Activated CD4-positive, alpha-beta T cell treated with anti-CD3 and anti-CD28 coated beads for 36 hours (primary cell): ENCODE measurements at regions not wholly inside any gene's neighbourhood (a gene's known extent, or its start where the extent isn't known, plus 50 kb on each side); places are given as distances from the start of the nearest gene placed in this dataset.
A peak's percentile ranks its signal among the peaks of the same experiment; 100 is the strongest.

Source experiments
- ATAC-seq: fragments of 200-7000 bp; cut with Tn5 transposase; one replicate; pipeline ENCODE4 v1.10.0; 2021; ENCODE audit warnings: mild to moderate bottlenecking, moderate library complexity
- CTCF ChIA-PET: fragments of 350-600 bp; sonication (Branson Sonifier 250); formaldehyde crosslinking; loops from one replicate; lab custom pipeline; 2021; ENCODE audit warnings: antibody characterized with exemption; lab: Charles Lee
- POLR2A ChIA-PET: fragments of 350-600 bp; sonication (Branson Sonifier 250); formaldehyde crosslinking; loops from one replicate; lab custom pipeline; 2021; ENCODE audit warnings: antibody characterized with exemption, inconsistent platforms; lab: Charles Lee
- DNase-seq: peaks from one replicate; pipeline ENCODE4 v3.0.0-alpha.2; 2020
- H3K27ac Mint-ChIP-seq: one replicate; pipeline ENCODE4 v1.8.0; 2021; ENCODE audit warnings: mixed read lengths
- H3K27me3 Mint-ChIP-seq: one replicate; pipeline ENCODE4 v1.8.0; 2021; ENCODE audit warnings: mixed read lengths
- H3K36me3 Mint-ChIP-seq: one replicate; pipeline ENCODE4 v1.8.0; 2021; ENCODE audit warnings: low read depth, mixed read lengths
- H3K4me1 Mint-ChIP-seq: one replicate; pipeline ENCODE4 v1.8.0; 2021; ENCODE audit warnings: mixed read lengths
- H3K4me3 Mint-ChIP-seq: one replicate; pipeline ENCODE4 v1.8.0; 2021; ENCODE audit warnings: mild to moderate bottlenecking, moderate library complexity, mixed read lengths
- H3K9me3 Mint-ChIP-seq: one replicate; pipeline ENCODE4 v1.8.0; 2021; ENCODE audit warnings: low read depth, mixed read lengths
- intact Hi-C, 2 experiments: fragments of 100-400 bp; cut with DNase I in 1 of 2; cut with micrococcal nuclease in 1 of 2; formaldehyde crosslinking; loops; one replicate each; pipeline versions ENCODE4 v1.14.2 to v1.15.1; 2022 to 2024; cut with DNase I, micrococcal nuclease

DNA sequence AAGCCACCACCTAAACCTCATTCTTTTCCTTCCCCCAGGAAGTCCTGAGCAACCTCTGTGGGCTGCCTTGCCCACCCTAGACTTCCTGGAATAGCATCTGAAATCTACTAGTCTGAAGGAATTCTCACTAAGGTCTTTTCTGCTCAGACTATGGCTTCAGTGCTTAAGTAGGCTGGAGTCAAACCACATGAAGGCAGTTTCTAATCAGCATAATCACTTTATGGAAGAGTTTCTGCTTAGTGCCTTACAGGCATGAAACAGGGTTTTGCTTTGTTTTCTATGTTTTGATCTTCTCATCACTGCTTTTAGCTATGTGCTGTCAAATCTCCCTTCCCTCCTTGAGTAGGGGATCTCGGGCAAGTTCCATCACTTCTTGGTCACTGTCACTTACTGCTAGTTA lies 117.7 kb downstream of the WT1 start:
- H3K27ac Mint-ChIP-seq = no peak overlapping the region
- intact Hi-C loops = no loop called here
- DNase-seq (no peak), ATAC-seq (peak; percentile 24)
- peaks cover 11% of the 10 kb centered on the region for H3K27me3 Mint-ChIP-seq
- ChIA-PET CTCF (no interaction called here), POLR2A (no interaction called here)
- no peaks in the 10 kb centered on the region for H3K9me3 Mint-ChIP-seq
- peaks cover 9% of the 10 kb centered on the region for H3K4me1 Mint-ChIP-seq
- no peak overlapping the region for H3K4me3 Mint-ChIP-seq
- H3K36me3 Mint-ChIP-seq = no peaks in the 10 kb centered on the region

DNA sequence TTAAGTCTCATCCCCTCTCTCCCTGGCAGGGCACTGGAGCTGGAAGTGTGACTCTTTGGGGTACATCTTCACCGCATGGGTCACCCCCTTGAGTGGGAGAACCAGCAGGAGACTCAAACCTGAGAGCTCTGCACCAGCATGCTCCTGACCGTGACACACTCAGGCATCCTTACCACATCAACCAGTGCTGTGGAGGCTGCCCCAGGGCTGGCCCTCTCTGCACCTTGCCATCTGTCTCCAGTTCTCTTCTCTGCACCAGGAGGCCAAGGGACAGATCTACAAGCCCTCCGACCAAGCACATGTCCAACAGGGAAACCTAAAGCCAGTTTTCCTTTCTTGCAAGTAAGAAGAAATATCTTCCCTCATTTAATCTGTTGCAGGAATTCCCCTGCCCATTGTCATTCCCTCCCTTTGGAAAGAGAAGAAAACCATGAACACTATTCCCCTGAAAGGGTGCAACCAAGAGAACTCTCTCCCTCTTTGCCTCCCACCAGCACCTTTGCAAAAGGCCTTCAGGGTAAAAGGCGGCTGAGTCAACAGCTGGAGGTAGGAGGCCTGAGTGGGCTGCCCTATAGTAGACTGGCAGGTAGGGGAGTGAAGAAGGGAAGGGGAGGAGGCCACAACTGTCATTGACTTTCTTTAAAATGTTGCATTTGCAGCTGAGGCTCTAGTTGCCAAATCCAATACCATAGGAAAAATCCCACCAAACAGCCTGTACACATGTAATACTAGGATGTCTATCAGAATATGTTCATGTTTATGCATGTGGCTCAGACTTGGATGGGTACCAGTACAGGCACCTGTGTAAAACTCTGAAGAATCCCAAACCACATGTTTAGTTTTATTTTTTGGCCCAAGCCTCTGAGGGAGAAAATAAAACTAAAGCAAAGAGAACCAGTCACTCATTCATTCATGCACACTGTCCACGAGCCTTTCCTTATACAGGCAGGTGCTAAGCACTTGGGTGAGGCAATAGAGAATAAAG lies 117.0 kb downstream of the WT1 start:
- H3K27ac Mint-ChIP-seq = no peak overlapping the region
- ChIA-PET POLR2A (no interaction called here), CTCF (no interaction called here)
- H3K27me3 Mint-ChIP-seq = peaks cover 11% of the 10 kb centered on the region
- intact Hi-C loops = no loop called here
- no peaks in the 10 kb centered on the region for H3K9me3 Mint-ChIP-seq
- ATAC-seq = no peak
- H3K36me3 Mint-ChIP-seq = no peaks in the 10 kb centered on the region
- no peak overlapping the region for H3K4me3 Mint-ChIP-seq
- H3K4me1 Mint-ChIP-seq = peaks cover 6% of the 10 kb centered on the region
- no peak for DNase-seq

DNA sequence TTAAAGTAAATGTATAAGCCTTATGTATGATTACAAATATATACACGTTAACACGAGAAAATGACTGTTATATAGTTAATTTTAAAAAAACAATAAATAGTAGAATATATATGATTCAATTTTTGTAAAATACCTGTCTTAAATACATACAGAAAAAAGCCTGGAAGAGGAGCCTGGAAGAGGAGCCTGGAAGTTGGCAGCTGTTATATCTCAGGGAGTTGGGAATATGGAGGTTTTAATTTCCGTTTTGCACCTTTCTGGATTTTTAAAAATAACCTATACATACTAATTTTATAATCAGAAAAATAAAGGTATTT lies 111.6 kb downstream of the WT1 start:
- intact Hi-C loops = loop anchor here (1.0 to 10.0 kb wide), 3 partner anchors 261 to 470 kb away; partner anchors contain the start of gene EIF3M (in 1 of the 2)
- no peak overlapping the region for H3K4me3 Mint-ChIP-seq
- no peaks in the 10 kb centered on the region for H3K36me3 Mint-ChIP-seq
- no peaks in the 10 kb centered on the region for H3K9me3 Mint-ChIP-seq
- no peak overlapping the region for H3K27ac Mint-ChIP-seq
- H3K27me3 Mint-ChIP-seq = peaks cover 16% of the 10 kb centered on the region
- CTCF ChIA-PET = interaction anchor here (0.9 to 3.8 kb wide), 12 partner anchors 9 to 468 kb away, joined by 3 to 23 read pairs (median 4); partner anchors contain the start of gene EIF3M
- ATAC-seq (no peak), DNase-seq (no peak)
- POLR2A ChIA-PET = no interaction called here
- H3K4me1 Mint-ChIP-seq = no peaks in the 10 kb centered on the region

DNA sequence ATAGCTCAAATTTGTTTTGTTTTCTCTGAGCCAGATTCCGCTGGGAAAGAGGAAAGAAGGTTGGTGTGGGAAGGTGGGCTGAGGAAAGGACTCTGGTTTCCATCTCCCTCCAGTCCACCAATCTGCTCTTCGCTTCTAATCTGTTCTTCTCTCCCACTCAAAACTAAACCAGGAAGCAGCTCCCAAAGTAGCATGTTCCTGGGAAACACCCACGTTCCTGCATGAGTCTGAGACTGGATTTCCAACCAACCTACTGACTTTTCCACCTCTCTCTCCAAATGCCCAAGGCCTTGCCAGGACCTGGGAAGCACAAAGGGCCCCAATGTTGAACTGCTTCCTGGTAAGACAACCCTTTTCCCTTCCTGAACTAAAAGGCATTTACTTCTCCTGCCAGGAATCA lies 110.2 kb downstream of the WT1 start:
- H3K36me3 Mint-ChIP-seq = no peaks in the 10 kb centered on the region
- intact Hi-C loops = loop anchor here in 1 of 2 experiments (10.0 kb wide), 1 partner anchor 260 kb away; the partner anchor contains the start of gene EIF3M
- H3K27me3 Mint-ChIP-seq = peaks cover 11% of the 10 kb centered on the region
- CTCF ChIA-PET = interaction anchor here (0.5 to 3.8 kb wide), 5 partner anchors 9 to 668 kb away, joined by 3 to 23 read pairs (median 3); no protein-coding TSS in a partner anchor
- no peaks in the 10 kb centered on the region for H3K9me3 Mint-ChIP-seq
- no peak for DNase-seq
- ATAC-seq = no peak
- POLR2A ChIA-PET = no interaction called here
- H3K4me3 Mint-ChIP-seq = no peak overlapping the region
- no peaks in the 10 kb centered on the region for H3K4me1 Mint-ChIP-seq
- H3K27ac Mint-ChIP-seq = no peak overlapping the region

DNA sequence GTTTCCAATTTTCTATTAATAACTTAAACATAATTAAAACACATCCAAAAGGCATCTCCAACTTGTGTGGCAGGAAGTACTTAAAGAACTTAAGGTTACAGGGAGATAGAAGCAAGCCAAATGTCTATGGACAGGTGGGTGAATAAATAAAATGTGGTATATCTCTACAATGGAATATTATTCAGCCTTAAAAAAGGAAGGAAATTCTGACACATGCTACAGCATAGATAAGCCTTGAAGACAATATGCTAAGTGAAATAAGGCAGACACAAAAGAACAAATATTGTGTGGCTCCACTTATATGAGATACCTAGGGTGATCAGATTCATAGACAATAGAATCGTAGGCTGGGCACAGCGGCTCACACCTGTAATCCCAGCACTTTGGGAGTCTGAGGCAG lies 109.6 kb downstream of the WT1 start:
- peaks cover 12% of the 10 kb centered on the region for H3K27me3 Mint-ChIP-seq
- DNase-seq (no peak), ATAC-seq (no peak)
- POLR2A ChIA-PET = no interaction called here
- CTCF ChIA-PET = interaction anchor here (1.3 kb wide), 1 partner anchor 9 kb away, joined by 3 read pairs; no protein-coding TSS in a partner anchor
- no peaks in the 10 kb centered on the region for H3K4me1 Mint-ChIP-seq
- H3K27ac Mint-ChIP-seq = no peak overlapping the region
- no peak overlapping the region for H3K4me3 Mint-ChIP-seq
- intact Hi-C loops = loop anchor here in 1 of 2 experiments (10.0 kb wide), 1 partner anchor 259 kb away; the partner anchor contains the start of gene EIF3M
- no peaks in the 10 kb centered on the region for H3K9me3 Mint-ChIP-seq
- H3K36me3 Mint-ChIP-seq = no peaks in the 10 kb centered on the region

DNA sequence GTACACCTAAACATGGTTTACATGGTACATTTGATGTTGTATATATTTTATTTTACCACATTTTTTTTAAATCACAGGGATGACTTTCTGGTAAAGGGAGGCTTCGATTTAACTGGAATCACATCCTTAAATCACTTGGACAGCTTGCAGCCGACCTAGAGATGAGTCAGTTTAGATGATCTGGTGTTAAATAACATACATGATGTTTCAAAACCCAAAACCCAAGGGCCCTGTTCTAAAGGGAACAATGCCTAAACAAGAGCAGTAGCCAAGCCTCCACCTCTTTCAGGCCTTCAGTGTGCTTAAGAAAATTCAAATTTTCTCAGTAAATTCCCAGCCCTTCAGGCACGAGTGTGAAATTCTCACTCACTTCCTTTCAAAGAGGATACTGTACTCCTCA lies 108.8 kb downstream of the WT1 start:
- H3K36me3 Mint-ChIP-seq = no peaks in the 10 kb centered on the region
- DNase-seq (no peak), ATAC-seq (no peak)
- H3K9me3 Mint-ChIP-seq = no peaks in the 10 kb centered on the region
- no peaks in the 10 kb centered on the region for H3K4me1 Mint-ChIP-seq
- H3K4me3 Mint-ChIP-seq = no peak overlapping the region
- H3K27ac Mint-ChIP-seq = no peak overlapping the region
- ChIA-PET POLR2A (no interaction called here), CTCF (interaction anchor here (0.6 kb wide), 1 partner anchor 769 kb away, joined by 3 read pairs; no protein-coding TSS in a partner anchor)
- intact Hi-C loops = loop anchor here in 1 of 2 experiments (10.0 kb wide), 1 partner anchor 258 kb away; the partner anchor contains the start of gene EIF3M
- peaks cover 10% of the 10 kb centered on the region for H3K27me3 Mint-ChIP-seq

DNA sequence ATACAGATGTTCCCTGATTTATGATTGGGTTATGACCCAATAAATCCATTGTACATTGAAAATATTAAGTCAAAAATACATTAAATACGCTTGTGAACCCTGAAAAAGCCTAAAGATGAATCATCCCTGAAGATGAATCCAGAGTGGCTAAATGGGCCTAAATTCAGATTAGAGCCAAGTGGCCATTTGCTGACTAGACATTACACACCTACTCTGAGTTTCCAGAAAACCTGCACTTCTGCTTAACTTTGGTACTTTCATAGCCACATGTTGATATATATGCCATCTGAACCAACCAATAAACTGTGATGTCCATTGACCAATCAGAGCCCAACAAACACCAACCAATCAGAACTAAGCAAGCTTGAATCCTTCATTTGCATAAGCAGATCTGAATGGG lies 106.9 kb downstream of the WT1 start:
- peaks cover 23% of the 10 kb centered on the region for H3K27me3 Mint-ChIP-seq

DNA sequence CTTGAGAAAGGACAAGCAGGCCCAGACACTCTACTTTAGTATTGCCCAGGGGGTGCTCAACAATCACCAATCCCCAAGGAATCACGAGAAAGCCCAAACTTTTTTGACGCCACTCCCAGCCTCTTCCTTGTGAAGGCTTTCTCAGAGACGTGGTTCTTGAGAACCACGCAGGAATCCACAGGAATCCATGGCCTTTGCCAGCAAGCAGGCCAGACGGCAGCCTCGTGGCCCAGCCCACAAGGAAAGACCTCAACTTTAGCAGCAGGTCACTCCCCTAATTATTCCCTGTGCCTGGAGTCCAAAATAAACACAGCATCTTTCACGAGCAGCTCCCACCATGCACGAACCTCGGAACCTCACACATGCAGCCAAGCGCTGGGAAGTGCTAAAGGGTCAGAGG lies 104.2 kb downstream of the WT1 start:
- intact Hi-C loops = loop anchor here in 1 of 2 experiments (5.0 kb wide), 1 partner anchor 96 kb away; no protein-coding TSS in a partner anchor
- H3K27me3 Mint-ChIP-seq = peaks cover 32% of the 10 kb centered on the region
- POLR2A ChIA-PET = no interaction called here

More for the DNA sequence above, 106.9 kb downstream of the WT1 start:
- CTCF ChIA-PET = no interaction called here
- DNase-seq = no peak
- POLR2A ChIA-PET = no interaction called here
- H3K36me3 Mint-ChIP-seq = no peaks in the 10 kb centered on the region
- H3K4me3 Mint-ChIP-seq = no peak overlapping the region
- H3K27ac Mint-ChIP-seq = no peak overlapping the region
- ATAC-seq = no peak
- intact Hi-C loops = loop anchor here in 1 of 2 experiments (10.0 kb wide), 1 partner anchor 256 kb away; the partner anchor contains the start of gene EIF3M
- no peaks in the 10 kb centered on the region for H3K9me3 Mint-ChIP-seq
- H3K4me1 Mint-ChIP-seq = peaks cover 11% of the 10 kb centered on the region

DNA sequence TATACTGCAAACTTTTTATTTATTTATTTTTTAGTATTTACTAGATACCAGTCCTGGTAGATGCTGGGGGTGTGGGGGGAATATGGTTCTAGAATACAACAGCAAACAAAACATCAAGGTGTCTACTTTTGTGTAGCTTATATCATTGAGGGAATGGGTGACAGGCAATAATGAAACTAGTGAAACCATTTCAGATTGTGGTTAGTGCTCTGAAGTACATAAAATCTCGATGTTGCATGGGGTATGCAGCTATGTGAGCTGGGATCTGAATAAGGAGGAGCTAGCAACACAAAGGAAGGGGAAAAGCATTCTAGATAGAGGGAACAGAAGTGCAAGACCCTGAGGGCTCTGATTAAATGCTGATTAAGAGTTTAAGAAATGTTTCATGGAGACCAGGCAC lies 103.5 kb downstream of the WT1 start:
- intact Hi-C loops = loop anchor here in 1 of 2 experiments (5.0 kb wide), 1 partner anchor 96 kb away; no protein-coding TSS in a partner anchor
- POLR2A ChIA-PET = no interaction called here
- ATAC-seq = peak; percentile 30

More for the DNA sequence above, 104.2 kb downstream of the WT1 start:
- Mint-ChIP-seq H3K4me1 (peaks cover 13% of the 10 kb centered on the region), H3K27ac (no peak overlapping the region), H3K36me3 (no peaks in the 10 kb centered on the region), H3K4me3 (no peak overlapping the region), H3K9me3 (no peaks in the 10 kb centered on the region)
- CTCF ChIA-PET = no interaction called here
- DNase-seq (no peak), ATAC-seq (no peak)

DNA sequence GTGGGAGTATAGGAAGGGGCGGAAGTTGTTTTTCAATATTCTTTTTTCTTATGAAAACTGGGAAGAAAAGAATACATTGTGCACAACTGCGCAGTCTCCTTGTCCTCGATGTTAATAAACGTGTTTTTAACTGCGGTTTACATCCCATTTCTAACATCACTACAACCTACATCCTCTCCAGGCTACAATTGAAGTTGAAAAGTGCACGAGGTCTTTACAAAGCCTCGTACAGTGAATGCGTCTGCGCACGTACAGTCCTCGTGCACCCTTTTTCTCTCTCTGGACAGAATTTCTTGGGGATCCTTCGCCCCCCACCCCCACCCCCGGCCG lies 102.4 kb downstream of the WT1 start:
- intact Hi-C loops = loop anchor here in 1 of 2 experiments (5.0 kb wide), 1 partner anchor 94 kb away; no protein-coding TSS in a partner anchor
- ChIA-PET CTCF (interaction anchor here (0.6 to 1.0 kb wide), 7 partner anchors 9 to 344 kb away, joined by 3 to 12 read pairs (median 3); no protein-coding TSS in a partner anchor), POLR2A (no interaction called here)
- H3K27ac Mint-ChIP-seq = no peak overlapping the region
- H3K27me3 Mint-ChIP-seq = peaks cover 34% of the 10 kb centered on the region
- no peak for DNase-seq
- no peak for ATAC-seq
- H3K4me3 Mint-ChIP-seq = peak overlapping the region; percentile 48
- no peaks in the 10 kb centered on the region for H3K9me3 Mint-ChIP-seq
- H3K36me3 Mint-ChIP-seq = no peaks in the 10 kb centered on the region
- H3K4me1 Mint-ChIP-seq = peaks cover 13% of the 10 kb centered on the region

More for the DNA sequence above, 103.5 kb downstream of the WT1 start:
- Mint-ChIP-seq H3K9me3 (no peaks in the 10 kb centered on the region), H3K36me3 (no peaks in the 10 kb centered on the region), H3K4me1 (peaks cover 13% of the 10 kb centered on the region), H3K27ac (no peak overlapping the region), H3K4me3 (no peak overlapping the region), H3K27me3 (peaks cover 32% of the 10 kb centered on the region)
- no peak for DNase-seq
- CTCF ChIA-PET = no interaction called here

DNA sequence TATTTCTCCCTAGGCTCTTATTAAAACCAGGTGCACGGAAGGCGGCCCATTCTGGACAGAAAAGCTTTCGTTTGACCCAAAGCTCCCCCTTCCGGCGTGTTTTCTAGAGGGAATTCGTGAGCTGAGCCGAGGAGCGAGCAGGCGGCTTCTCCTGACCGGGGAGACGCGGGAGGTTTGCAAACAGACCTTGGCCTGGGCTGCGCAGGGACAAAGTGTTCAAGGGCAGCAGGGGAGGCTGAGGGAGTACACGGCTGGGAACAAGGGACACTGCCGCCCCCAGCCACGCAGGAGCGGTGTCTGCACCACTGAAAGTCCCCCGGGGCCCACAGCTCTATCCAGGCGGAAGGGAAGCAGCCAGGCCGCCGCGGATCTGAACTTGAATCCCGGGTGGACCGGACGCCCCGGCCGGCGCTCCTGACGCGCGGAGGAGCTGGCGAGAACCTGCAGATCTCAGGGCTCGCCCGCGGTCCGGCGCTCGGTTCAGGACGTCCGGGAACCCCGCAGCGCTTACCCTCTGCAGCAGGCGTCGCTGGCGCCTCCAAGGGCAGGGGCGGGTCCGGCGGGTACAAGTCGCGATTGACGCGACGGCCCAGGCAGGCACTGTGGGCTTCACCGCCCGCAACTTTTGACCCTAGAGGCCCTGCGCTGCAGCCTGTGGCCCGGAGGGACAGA lies 101.9 kb downstream of the WT1 start:
- CTCF ChIA-PET = interaction anchor here (0.6 to 1.2 kb wide), 9 partner anchors 9 to 343 kb away, joined by 3 to 12 read pairs (median 3); no protein-coding TSS in a partner anchor
- POLR2A ChIA-PET = no interaction called here
- H3K27ac Mint-ChIP-seq = no peak overlapping the region
- H3K27me3 Mint-ChIP-seq = peaks cover 34% of the 10 kb centered on the region
- intact Hi-C loops = loop anchor here in 1 of 2 experiments (5.0 kb wide), 1 partner anchor 94 kb away; no protein-coding TSS in a partner anchor
- ATAC-seq = peak; percentile 64
- no peaks in the 10 kb centered on the region for H3K9me3 Mint-ChIP-seq
- H3K4me1 Mint-ChIP-seq = peaks cover 13% of the 10 kb centered on the region
- no peaks in the 10 kb centered on the region for H3K36me3 Mint-ChIP-seq
- peak; percentile 58 for DNase-seq
- peak overlapping the region; percentile 48 for H3K4me3 Mint-ChIP-seq
